Fibroblast of villous mesenchyme (primary cell): ENCODE measurements at regions not wholly inside any gene's neighbourhood (a gene's known extent, or its start where the extent isn't known, plus 50 kb on each side); places are given as distances from the start of the nearest gene placed in this dataset.

Experiments
- DNase-seq: peaks from one replicate; pipeline ENCODE4 v3.0.0-alpha.2; 2010; ENCODE audit warnings: low read depth
- H3K4me3 ChIP-seq: 2 replicates; pipeline ENCODE4 v1.5.1; 2011; ENCODE audit warnings: low read depth, mild to moderate bottlenecking, low read length
- TF ChIP-seq, protein P1 (sequence below): IDR thresholded peaks from 2 replicates; pipeline ENCODE4 v1.5.1; 2012; ENCODE audit warnings: low read depth, mild to moderate bottlenecking, low read length; ENCODE audit not compliant: insufficient read depth

DNA sequence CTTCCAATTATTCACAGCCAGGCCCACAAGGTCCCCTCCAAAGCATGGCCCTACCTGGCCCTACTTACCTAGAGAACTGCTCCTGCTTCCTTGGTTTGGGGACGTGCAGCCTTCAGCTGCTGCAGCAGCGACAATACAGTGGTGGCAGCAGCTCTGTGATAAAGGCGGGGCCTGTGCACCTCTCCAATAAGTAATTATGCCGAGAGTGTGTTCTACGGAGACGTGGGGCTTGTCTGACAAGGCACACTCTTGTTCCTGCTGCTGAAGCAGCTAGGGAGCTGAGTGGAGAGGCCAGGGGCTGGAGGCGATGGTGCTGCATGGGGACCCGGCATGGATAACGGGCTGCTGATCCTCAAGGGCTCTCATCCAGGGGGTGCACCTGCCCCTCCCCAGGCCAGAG is 98.0 kb upstream of the THY1 start:
- H3K4me3 ChIP-seq, result no peak overlapping the region
- TF ChIP-seq, protein P1, sequence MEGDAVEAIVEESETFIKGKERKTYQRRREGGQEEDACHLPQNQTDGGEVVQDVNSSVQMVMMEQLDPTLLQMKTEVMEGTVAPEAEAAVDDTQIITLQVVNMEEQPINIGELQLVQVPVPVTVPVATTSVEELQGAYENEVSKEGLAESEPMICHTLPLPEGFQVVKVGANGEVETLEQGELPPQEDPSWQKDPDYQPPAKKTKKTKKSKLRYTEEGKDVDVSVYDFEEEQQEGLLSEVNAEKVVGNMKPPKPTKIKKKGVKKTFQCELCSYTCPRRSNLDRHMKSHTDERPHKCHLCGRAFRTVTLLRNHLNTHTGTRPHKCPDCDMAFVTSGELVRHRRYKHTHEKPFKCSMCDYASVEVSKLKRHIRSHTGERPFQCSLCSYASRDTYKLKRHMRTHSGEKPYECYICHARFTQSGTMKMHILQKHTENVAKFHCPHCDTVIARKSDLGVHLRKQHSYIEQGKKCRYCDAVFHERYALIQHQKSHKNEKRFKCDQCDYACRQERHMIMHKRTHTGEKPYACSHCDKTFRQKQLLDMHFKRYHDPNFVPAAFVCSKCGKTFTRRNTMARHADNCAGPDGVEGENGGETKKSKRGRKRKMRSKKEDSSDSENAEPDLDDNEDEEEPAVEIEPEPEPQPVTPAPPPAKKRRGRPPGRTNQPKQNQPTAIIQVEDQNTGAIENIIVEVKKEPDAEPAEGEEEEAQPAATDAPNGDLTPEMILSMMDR, result no peak
- DNase-seq, result no peak

DNA sequence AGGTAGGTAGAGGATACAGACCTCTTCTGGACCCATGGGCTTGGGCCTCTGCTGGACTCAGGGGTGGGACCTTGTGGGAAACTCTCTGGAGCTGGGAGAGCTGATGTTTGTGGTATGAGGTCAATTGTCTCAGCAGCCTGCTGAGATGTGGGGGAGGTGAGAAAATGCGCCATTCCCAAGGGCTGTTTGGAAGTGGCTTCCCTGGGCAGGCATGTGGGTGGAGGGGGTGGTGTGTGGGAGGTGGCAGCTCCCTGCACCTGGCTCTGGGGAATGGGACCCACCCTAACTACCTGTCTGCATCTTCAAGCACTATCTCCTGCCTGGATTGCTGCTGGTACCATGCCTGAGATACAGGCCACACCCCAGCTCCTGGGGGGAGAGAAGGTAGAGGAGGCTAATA is 97.4 kb upstream of the THY1 start:
- no peak overlapping the region for H3K4me3 ChIP-seq
- TF ChIP-seq, protein P1, result no peak
- no peak for DNase-seq

DNA sequence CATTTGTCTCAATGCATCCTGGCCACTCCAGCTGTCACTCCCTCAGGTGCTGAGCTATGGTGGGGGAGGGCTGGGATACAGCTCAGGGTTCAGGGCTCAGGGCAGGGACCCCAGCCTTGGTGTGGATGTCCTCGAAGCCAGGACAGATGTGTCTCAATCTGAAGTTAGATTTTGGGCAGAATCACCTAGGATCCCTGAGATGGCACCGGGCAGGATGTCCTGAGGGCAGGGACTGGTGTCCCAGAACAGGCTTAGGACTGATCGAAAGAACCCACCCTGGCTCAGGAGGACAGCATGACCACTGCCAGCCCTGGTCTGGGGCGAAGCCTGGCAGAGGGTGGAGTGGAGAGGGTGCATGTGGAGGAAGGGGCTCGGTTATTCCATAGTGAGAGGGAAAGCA is 96.8 kb upstream of the THY1 start:
- TF ChIP-seq, protein P1, result no peak
- H3K4me3 ChIP-seq, result no peak overlapping the region
- no peak for DNase-seq

GRCh38 chr11:119518746-119519730 is 96.1 kb upstream of the THY1 start:
- TF ChIP-seq, protein P1, result no peak
- DNase-seq, result peak; percentile 44

DNA sequence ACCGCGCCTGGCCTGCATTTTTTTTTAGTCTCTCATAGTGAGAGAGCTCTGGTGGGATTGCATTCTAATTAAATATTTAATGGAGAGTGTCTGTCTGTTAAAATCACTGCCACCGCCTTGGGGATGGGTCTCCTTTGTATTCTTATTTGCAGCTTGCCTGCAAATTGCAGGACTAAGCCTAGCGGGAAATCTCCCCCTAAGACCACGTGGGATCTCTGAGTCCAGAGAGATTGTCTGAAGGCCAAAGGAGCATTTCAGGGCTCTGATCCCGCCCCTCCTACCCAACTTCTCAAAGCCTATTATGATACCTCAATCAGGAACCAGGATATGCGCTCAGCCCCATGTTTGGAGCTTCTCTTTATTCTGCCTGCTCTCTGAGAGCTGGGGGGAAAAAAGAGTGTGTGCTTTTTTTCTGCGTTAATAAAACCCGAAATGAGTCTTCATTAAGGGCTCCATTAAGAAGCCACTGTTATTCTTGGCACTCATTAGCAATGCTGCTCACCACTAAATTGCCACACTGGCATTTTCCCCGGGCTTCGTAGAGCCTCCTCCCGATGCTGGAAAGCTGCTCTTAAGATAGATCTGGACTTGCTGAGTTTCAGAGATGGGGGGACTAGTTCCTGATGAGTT is 92.9 kb upstream of the THY1 start:
- DNase-seq, result no peak
- TF ChIP-seq, protein P1, result no peak
- no peak overlapping the region for H3K4me3 ChIP-seq

More at GRCh38 chr11:119518746-119519730, 96.1 kb upstream of the THY1 start:
- H3K4me3 ChIP-seq, result no peak overlapping the region

DNA sequence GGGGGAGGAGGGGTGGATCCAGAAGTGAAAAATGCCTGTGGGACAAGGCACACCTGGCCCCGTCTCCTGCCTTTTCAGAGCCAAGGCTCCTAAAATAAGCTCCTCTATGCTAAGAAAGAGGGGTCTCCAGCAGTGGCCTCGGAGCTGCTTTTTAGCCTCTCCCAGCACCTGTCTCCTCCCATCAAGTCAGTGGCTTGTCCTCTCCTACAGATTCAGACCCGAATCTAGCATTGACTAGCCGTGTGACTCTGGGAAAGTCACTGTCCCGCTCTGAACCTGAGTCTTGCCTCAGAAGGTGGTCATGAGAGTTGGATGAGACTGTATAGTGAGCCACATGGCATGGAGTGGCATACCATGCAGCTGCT is 90.8 kb upstream of the THY1 start:
- no peak for DNase-seq
- H3K4me3 ChIP-seq, result no peak overlapping the region
- TF ChIP-seq, protein P1, result no peak
